Epithelial cell of esophagus (primary cell): ENCODE measurements at regions not wholly inside any gene's neighbourhood (a gene's known extent, or its start where the extent isn't known, plus 50 kb on each side); places are given as distances from the start of the nearest gene placed in this dataset.

Source experiments
- DNase-seq: peaks from one replicate; pipeline ENCODE4 v3.0.0; 2010; ENCODE audit warnings: low read depth
- H3K4me3 ChIP-seq: 2 replicates; pipeline ENCODE4 v1.5.1; 2011; ENCODE audit warnings: mild to moderate bottlenecking, low read length, control low read depth
- CTCF ChIP-seq: IDR thresholded peaks from 2 replicates; pipeline ENCODE4 v1.5.1; 2011; ENCODE audit warnings: low read depth, mild to moderate bottlenecking, low read length, control low read depth, inconsistent platforms; ENCODE audit not compliant: insufficient read depth; ENCODE audit errors: missing control alignments

DNA sequence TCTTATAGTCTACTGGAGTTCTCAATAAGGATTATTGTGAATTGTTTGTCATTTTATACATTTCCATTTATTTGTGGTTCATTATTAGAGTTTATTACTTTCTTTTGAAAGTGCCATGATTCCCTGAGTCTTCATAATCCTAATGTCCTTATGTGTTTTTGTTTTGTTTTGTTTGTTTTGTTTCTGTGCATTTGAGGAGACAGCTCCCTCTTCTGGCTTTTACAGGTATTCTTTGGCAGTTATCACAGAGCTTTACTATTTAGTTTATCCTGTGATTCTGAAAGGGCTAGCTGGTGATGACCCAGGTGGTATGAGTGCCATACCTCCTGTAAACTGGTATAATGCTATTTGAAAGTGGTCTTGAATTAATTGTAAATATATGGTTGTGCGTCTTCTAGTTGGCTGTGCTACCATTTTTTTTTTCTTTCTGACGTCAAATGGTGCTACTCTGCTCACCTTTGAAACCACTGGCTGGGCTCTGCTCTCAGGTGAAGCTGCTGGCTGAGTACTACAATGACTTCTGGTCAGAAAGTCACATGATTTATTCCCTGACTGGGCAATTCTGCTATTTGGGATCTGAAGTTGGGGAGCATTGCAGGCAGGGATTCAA lies 751.2 kb downstream of the JRKL start:
- peak; percentile 73 for TF ChIP-seq CTCF
- DNase-seq = peak; percentile 53
- H3K4me3 ChIP-seq = no peak overlapping the region

GRCh38 chr11:97143463-97143862 lies 753.6 kb downstream of the JRKL start:
- TF ChIP-seq CTCF = no peak
- no peak overlapping the region for H3K4me3 ChIP-seq
- no peak for DNase-seq

DNA sequence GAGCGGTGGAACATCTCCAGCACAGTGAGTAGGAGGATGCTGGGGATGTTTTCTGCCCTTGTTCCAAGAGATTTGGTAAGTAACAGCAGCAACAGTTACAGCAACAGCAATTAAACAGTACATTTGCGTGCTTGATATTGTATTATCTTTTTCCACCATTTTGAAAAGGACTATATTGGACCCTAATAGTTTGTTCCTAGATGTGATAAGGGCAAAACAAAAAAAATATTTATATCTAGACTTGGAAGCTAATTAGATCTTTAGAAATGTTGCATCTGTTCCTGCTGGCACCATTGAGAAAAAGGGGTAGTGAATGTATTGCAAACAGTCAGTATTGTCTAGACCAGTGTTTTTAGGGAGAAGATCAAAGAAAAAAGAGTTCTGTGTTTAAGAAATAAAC lies 759.9 kb downstream of the JRKL start:
- no peak for TF ChIP-seq CTCF
- H3K4me3 ChIP-seq = no peak overlapping the region
- DNase-seq = no peak

- no peak for TF ChIP-seq CTCF
- no peak for DNase-seq
- no peak overlapping the region for H3K4me3 ChIP-seq
These were observed 767.5 kb downstream of the JRKL start for GRCh38 chr11:97157221-97157740.

DNA sequence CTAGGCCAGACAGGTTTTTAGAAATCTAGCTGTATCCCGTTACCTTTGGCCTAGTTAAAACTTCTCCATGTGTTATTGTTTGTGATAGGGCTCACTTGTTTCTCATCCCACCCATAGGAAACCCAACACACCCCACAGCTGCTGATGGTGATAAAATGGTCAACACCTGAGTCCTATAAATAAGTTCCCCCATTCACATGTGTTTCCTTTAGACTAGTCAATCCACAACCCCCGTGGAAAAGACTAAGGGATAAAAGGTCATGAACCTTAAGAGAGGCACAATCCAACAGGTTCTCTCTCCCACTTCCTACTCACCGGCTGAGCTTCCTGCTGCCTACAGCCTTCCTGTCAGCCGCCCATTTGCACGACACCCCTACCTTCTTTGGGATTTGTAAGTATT lies 768.4 kb downstream of the JRKL start:
- DNase-seq = no peak
- no peak overlapping the region for H3K4me3 ChIP-seq
- no peak for TF ChIP-seq CTCF

GRCh38 chr11:97163631-97164191 lies 773.9 kb downstream of the JRKL start:
- DNase-seq = no peak
- no peak overlapping the region for H3K4me3 ChIP-seq
- no peak for TF ChIP-seq CTCF

DNA sequence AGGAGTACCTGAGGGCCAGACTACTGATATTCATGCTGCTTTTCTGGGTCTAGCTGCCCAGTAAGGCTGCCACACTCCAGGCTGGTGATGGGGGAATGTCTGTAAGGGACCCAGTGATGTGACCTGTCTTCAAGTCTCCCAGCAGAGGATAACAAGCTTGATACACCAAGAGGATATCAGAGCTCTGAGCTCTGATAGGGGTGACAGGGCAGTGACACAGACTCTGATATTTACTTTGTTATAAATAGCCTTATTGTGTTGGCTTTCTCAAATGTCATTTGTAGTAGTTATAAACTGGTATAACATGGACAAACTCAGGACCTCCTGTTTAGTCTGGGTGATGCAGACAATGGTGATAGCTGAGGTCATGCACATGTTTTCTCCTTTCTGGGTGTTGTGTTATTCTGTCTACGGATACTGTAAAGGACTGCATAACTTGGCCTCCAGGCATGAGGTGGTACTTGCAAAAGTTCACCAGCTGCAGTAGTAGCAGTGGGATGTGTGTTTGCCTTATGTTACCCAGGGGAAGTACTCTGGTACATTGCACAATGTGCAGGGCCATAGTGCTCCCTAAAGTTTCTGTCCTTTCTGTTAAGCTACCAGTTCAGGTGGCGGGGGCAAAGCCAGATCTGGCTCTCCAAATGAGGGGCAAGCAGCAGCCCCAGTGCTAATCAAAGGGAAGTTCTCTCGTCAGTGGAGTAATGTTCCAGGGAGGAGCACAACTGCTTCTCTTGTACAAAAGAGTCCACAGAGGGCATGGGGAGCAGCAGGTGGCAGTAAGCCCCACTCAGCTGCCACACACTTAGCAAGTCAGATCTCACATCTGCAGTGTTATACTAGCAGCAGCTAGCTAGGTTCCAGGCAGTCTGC lies 812.2 kb downstream of the JRKL start:
- H3K4me3 ChIP-seq = no peak overlapping the region
- DNase-seq = no peak
- no peak for TF ChIP-seq CTCF
